ENCODE measurements at regions not wholly inside any gene's neighbourhood (a gene's known extent, or its start where the extent isn't known, plus 50 kb on each side); places are given as distances from the start of the nearest gene placed in this dataset.

DNA sequence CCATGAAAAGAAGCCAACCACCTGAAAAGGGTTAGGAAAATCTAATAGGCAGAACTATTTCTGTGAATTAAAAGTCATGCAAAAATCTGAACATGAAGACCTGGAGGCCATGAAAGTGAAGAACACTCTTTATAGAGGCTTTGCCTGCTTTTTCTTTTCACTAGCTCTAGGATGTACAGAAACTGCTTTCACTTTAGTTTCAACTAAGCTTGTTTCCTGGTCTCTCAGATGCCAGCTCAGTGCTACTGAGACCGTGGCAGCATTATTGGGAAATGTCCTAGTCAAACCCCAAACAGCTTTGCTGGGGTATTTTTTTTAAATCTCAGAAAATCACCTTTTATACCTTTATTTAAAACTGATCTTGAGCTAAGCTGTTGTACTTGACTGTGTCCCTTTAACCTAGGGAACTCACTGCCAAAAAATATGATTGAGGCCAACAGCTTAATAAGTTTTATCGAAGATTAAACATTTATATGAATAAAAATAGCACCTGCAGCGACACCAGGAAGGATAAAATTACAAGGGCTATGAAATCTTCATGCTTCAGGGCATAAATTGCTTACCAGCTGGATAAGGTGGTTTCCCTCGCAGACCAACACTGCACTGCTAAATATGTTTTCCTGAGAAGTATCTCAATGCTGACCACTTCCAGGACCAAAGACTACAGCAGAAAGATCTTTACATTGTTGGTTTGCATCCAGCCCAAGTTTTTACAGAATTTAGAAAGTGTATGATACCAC, 621.8 kb upstream of the ZFHX3 start:
- Histone ChIP-seq H3K27me3 (ENCODE audit: control insufficient read depth in 3 of 3, insufficient read depth in 3 of 3, low read length in 3 of 3) (no peaks in the 10 kb centered on the region), H3K9me3 (ENCODE audit: control insufficient read depth in 3 of 3, low read length in 3 of 3) (peaks cover 0 to 4% (median 0%) of the 10 kb centered on the region in 3 donors), H3K4me1 (ENCODE audit: control insufficient read depth in 3 of 3, insufficient read depth in 3 of 3, low read length in 3 of 3) (no peaks in the 10 kb centered on the region), H3K9ac (ENCODE audit: low read depth in 1 of 3, low read length in 3 of 3) (no peak overlapping the region), H3K27ac (ENCODE audit: low read depth, low read length) (no peak overlapping the region), H3K4me3 (ENCODE audit: low read length in 3 of 3) (no peak overlapping the region), H3K36me3 (ENCODE audit: control insufficient read depth in 3 of 3, insufficient read depth in 3 of 3, low read length in 3 of 3) (no peaks in the 10 kb centered on the region)

DNA sequence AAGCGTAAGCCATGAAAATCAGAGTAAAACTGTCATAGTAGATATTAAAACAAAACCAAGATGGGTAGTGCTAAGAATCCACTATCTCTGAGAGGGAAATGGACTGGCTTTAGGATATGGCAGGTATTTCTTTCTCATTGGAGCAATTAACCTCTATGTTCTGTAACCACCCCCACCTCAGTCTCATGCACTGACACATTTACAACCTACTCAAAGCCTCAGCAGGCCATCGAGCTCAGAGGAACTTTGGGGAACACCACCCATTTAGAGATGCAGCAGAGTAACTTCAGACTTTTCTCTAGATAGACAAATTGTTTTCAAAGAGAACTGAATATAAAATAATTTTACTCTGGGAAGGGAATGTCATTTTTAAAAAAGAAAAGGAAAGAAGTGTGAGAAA, 615.8 kb upstream of the ZFHX3 start:
- H3K27me3 ChIP-seq (ENCODE audit: control insufficient read depth in 3 of 3, insufficient read depth in 3 of 3, low read length in 3 of 3), result no peaks in the 10 kb centered on the region
- H3K4me3 ChIP-seq (ENCODE audit: low read length in 3 of 3), result no peak overlapping the region
- H3K9me3 ChIP-seq (ENCODE audit: control insufficient read depth in 3 of 3, low read length in 3 of 3), result no peaks in the 10 kb centered on the region
- no peak overlapping the region for H3K27ac ChIP-seq (ENCODE audit: low read depth, low read length)
- H3K9ac ChIP-seq (ENCODE audit: low read depth in 1 of 3, low read length in 3 of 3), result no peak overlapping the region
- no peaks in the 10 kb centered on the region for H3K36me3 ChIP-seq (ENCODE audit: control insufficient read depth in 3 of 3, insufficient read depth in 3 of 3, low read length in 3 of 3)
- no peaks in the 10 kb centered on the region for H3K4me1 ChIP-seq (ENCODE audit: control insufficient read depth in 3 of 3, insufficient read depth in 3 of 3, low read length in 3 of 3)

DNA sequence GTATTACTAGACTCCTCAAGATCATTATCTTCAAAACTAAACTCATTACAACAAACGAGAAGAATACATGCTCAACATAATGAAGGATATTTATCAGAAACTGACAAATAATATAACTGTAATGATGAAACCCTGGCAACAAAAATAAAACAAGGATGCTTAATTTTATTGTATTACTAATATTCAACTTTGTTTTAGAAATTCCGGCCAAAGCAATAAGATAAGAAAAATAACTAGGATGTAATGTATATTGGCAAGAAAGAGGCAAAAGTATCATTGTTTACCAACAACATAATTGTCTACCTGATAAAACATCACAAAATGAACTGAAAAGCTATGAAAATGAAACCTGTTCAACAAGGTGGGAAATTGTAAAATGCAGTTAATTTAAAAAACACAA, 588.3 kb upstream of the ZFHX3 start:
- Histone ChIP-seq H3K4me3 (ENCODE audit: low read length in 3 of 3) (no peak overlapping the region), H3K27me3 (ENCODE audit: control insufficient read depth in 3 of 3, insufficient read depth in 3 of 3, low read length in 3 of 3) (no peaks in the 10 kb centered on the region), H3K9me3 (ENCODE audit: control insufficient read depth in 3 of 3, low read length in 3 of 3) (no peaks in the 10 kb centered on the region), H3K36me3 (ENCODE audit: control insufficient read depth in 3 of 3, insufficient read depth in 3 of 3, low read length in 3 of 3) (no peaks in the 10 kb centered on the region), H3K9ac (ENCODE audit: low read depth in 1 of 3, low read length in 3 of 3) (no peak overlapping the region), H3K27ac (ENCODE audit: low read depth, low read length) (no peak overlapping the region), H3K4me1 (ENCODE audit: control insufficient read depth in 3 of 3, insufficient read depth in 3 of 3, low read length in 3 of 3) (no peaks in the 10 kb centered on the region)

DNA sequence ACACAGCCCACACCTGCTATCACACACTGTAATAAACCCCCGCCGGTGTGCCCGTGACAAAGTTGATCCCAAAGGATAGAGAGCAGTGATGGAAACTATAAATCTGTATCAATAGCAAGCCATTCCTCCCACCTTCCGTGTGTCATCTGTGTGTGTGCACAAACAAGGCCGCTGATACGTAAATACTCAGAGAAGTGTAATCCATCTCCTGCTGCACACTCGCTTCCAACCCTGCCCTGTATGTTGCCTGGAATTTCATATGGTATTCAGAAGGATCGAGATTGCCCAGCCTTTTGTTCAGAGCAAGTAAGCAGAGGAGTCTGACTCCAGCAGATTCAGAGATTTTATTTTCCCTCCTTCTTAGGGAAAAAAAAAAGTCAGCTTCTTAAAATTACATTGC, 581.1 kb upstream of the ZFHX3 start:
- Histone ChIP-seq H3K4me1 (ENCODE audit: control insufficient read depth in 3 of 3, insufficient read depth in 3 of 3, low read length in 3 of 3) (no peaks in the 10 kb centered on the region), H3K27me3 (ENCODE audit: control insufficient read depth in 3 of 3, insufficient read depth in 3 of 3, low read length in 3 of 3) (no peaks in the 10 kb centered on the region), H3K9me3 (ENCODE audit: control insufficient read depth in 3 of 3, low read length in 3 of 3) (no peaks in the 10 kb centered on the region), H3K9ac (ENCODE audit: low read depth in 1 of 3, low read length in 3 of 3) (no peak overlapping the region), H3K36me3 (ENCODE audit: control insufficient read depth in 3 of 3, insufficient read depth in 3 of 3, low read length in 3 of 3) (no peaks in the 10 kb centered on the region), H3K27ac (ENCODE audit: low read depth, low read length) (no peak overlapping the region), H3K4me3 (ENCODE audit: low read length in 3 of 3) (no peak overlapping the region)

DNA sequence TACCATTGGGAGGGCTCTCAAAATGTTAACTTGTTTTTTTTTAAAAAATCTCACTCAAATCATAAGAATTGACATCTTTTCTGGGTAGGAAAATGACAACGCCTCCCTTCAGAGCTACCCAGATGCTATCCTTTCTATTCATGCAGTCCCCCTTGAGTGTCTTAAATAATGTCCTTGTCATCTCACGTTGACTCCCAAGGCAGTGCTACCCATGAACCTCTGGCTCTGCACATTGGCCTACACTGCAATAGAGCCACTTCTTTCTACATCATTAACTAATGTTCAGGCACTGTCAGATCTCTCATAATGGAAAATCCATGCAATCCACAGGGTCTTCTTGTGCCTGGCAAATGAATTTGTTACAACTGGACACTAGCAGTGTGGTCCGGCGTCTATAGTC, 569.8 kb upstream of the ZFHX3 start:
- Histone ChIP-seq H3K36me3 (ENCODE audit: control insufficient read depth in 3 of 3, insufficient read depth in 3 of 3, low read length in 3 of 3) (no peaks in the 10 kb centered on the region), H3K9me3 (ENCODE audit: control insufficient read depth in 3 of 3, low read length in 3 of 3) (no peaks in the 10 kb centered on the region), H3K9ac (ENCODE audit: low read depth in 1 of 3, low read length in 3 of 3) (no peak overlapping the region), H3K27ac (ENCODE audit: low read depth, low read length) (no peak overlapping the region), H3K4me3 (ENCODE audit: low read length in 3 of 3) (no peak overlapping the region), H3K4me1 (ENCODE audit: control insufficient read depth in 3 of 3, insufficient read depth in 3 of 3, low read length in 3 of 3) (no peaks in the 10 kb centered on the region), H3K27me3 (ENCODE audit: control insufficient read depth in 3 of 3, insufficient read depth in 3 of 3, low read length in 3 of 3) (peaks cover 0 to 2% (median 2%) of the 10 kb centered on the region in 3 donors)

DNA sequence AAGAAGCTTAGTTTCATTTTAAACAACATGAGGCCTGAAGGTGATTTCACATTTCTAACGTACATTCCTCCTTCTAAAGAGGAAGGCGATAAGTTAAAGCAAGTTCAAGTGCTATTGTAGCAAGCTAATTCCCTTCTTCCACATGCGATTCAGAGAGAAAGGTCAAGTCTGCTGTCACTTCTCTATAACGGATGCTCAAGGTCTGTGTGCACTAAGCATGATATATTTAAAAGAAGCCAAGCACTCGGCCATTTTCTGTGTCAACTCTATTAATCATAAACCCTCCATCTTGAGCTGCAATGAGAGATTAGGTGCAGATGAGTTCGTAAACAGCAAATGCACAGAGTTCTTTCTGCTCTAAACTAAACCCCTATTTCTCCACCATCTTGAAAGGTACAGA, 568.8 kb upstream of the ZFHX3 start:
- Histone ChIP-seq H3K4me1 (ENCODE audit: control insufficient read depth in 3 of 3, insufficient read depth in 3 of 3, low read length in 3 of 3) (no peaks in the 10 kb centered on the region), H3K9me3 (ENCODE audit: control insufficient read depth in 3 of 3, low read length in 3 of 3) (no peaks in the 10 kb centered on the region), H3K36me3 (ENCODE audit: control insufficient read depth in 3 of 3, insufficient read depth in 3 of 3, low read length in 3 of 3) (no peaks in the 10 kb centered on the region), H3K27ac (ENCODE audit: low read depth, low read length) (no peak overlapping the region), H3K27me3 (ENCODE audit: control insufficient read depth in 3 of 3, insufficient read depth in 3 of 3, low read length in 3 of 3) (peaks cover 0 to 2% (median 2%) of the 10 kb centered on the region in 3 donors), H3K4me3 (ENCODE audit: low read length in 3 of 3) (no peak overlapping the region), H3K9ac (ENCODE audit: low read depth in 1 of 3, low read length in 3 of 3) (no peak overlapping the region)

DNA sequence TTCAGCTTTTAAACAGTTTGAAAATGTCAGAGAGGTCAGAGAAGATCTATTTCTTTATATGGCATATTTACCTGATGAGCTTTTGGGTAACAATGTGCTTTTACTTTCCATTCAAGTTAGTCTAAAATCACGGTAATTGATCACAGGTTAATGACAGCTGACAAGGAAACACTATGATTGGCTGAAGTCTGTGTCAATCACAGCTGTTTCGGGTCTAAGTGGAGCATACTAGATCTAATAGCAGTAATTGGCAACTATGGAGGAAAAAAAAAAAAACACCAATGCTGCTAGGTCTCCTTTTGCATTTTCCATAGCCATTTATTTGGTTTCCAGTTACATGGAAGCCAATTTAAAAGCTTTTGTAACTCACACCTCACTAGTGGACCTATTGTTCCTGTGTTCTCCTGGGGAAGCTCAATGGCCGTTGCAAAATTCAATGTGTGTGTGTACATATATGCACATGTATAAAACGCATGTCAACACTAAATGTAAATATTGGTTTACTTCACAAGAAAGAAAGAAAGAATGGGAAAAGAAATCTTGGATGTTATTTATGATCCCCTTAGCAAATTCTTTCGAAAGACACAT, 568.3 kb upstream of the ZFHX3 start:
- H3K36me3 ChIP-seq (ENCODE audit: control insufficient read depth in 3 of 3, insufficient read depth in 3 of 3, low read length in 3 of 3), result no peaks in the 10 kb centered on the region
- H3K4me1 ChIP-seq (ENCODE audit: control insufficient read depth in 3 of 3, insufficient read depth in 3 of 3, low read length in 3 of 3), result no peaks in the 10 kb centered on the region
- no peak overlapping the region for H3K4me3 ChIP-seq (ENCODE audit: low read length in 3 of 3)
- H3K27ac ChIP-seq (ENCODE audit: low read depth, low read length), result no peak overlapping the region
- peaks cover 0 to 2% (median 2%) of the 10 kb centered on the region in 3 donors for H3K27me3 ChIP-seq (ENCODE audit: control insufficient read depth in 3 of 3, insufficient read depth in 3 of 3, low read length in 3 of 3)
- no peak overlapping the region for H3K9ac ChIP-seq (ENCODE audit: low read depth in 1 of 3, low read length in 3 of 3)
- H3K9me3 ChIP-seq (ENCODE audit: control insufficient read depth in 3 of 3, low read length in 3 of 3), result no peaks in the 10 kb centered on the region

DNA sequence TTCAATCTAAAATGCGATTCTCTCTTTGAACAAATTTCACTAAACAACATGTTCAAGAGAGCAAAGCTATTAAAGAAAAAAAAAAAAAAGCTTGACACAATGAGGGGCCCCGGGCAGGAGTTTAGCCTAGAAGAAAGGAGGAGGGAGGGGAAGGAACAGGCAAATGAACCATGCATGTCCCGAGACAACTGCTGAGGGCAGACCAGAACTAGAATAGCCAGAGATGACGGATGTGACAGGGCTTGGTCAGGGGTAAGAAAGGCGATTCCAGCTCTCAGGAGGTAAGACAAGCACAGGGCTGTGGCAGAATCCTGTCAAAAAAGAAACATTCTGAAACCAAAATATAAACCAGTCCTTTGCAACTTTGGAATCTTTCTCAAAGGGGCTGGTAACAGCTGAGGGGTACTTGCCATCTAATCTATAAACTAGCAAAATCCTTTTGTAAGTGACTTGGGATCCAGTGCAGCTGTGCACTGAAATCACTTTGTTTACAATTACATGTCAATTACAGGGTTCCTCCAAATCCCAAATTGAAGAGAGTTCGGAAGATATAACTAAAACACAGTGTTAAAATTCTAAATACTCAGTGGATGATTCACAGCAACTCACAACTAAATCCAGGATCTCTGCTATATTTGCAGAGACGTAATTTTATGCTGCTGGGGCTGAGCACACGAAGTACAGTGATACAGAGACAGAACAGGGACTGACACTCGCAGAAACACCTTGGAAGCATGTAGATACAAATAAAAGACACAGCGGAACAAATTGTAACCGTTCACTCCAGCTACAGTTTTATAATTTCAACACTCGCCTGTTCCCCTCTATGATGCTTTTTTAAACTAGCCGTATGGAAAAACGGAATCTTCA, 567.4 kb upstream of the ZFHX3 start:
- H3K4me1 ChIP-seq (ENCODE audit: control insufficient read depth in 3 of 3, insufficient read depth in 3 of 3, low read length in 3 of 3), result no peaks in the 10 kb centered on the region
- H3K4me3 ChIP-seq (ENCODE audit: low read length in 3 of 3), result no peak overlapping the region
- no peaks in the 10 kb centered on the region for H3K36me3 ChIP-seq (ENCODE audit: control insufficient read depth in 3 of 3, insufficient read depth in 3 of 3, low read length in 3 of 3)
- H3K9me3 ChIP-seq (ENCODE audit: control insufficient read depth in 3 of 3, low read length in 3 of 3), result no peaks in the 10 kb centered on the region
- no peak overlapping the region for H3K9ac ChIP-seq (ENCODE audit: low read depth in 1 of 3, low read length in 3 of 3)
- no peak overlapping the region for H3K27ac ChIP-seq (ENCODE audit: low read depth, low read length)
- H3K27me3 ChIP-seq (ENCODE audit: control insufficient read depth in 3 of 3, insufficient read depth in 3 of 3, low read length in 3 of 3), result peaks cover 0 to 2% (median 0%) of the 10 kb centered on the region in 3 donors

DNA sequence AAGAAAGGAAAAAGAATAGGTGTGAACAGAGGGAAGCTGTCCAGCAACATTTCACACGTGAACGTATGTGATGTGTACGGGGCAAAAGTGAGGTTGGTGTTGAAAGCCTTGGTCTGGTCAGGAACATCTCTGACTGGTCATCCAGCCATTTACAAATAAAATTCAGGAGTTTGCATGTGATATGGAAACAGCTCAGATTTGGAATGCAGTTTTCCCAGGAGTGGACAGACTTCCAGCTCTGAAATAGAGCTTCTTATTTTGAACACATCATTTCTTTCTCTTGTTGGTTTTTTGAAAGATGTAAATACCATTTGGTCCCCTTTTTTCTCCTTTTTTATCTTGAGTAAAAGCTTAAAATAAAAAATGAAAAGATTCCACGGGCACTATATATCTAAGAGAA, 566.2 kb upstream of the ZFHX3 start:
- peaks cover 0 to 3% (median 3%) of the 10 kb centered on the region in 3 donors for H3K27me3 ChIP-seq (ENCODE audit: control insufficient read depth in 3 of 3, insufficient read depth in 3 of 3, low read length in 3 of 3)
- H3K36me3 ChIP-seq (ENCODE audit: control insufficient read depth in 3 of 3, insufficient read depth in 3 of 3, low read length in 3 of 3), result no peaks in the 10 kb centered on the region
- no peak overlapping the region for H3K9ac ChIP-seq (ENCODE audit: low read depth in 1 of 3, low read length in 3 of 3)
- H3K4me3 ChIP-seq (ENCODE audit: low read length in 3 of 3), result no peak overlapping the region
- no peaks in the 10 kb centered on the region for H3K4me1 ChIP-seq (ENCODE audit: control insufficient read depth in 3 of 3, insufficient read depth in 3 of 3, low read length in 3 of 3)
- H3K9me3 ChIP-seq (ENCODE audit: control insufficient read depth in 3 of 3, low read length in 3 of 3), result no peaks in the 10 kb centered on the region
- no peak overlapping the region for H3K27ac ChIP-seq (ENCODE audit: low read depth, low read length)

DNA sequence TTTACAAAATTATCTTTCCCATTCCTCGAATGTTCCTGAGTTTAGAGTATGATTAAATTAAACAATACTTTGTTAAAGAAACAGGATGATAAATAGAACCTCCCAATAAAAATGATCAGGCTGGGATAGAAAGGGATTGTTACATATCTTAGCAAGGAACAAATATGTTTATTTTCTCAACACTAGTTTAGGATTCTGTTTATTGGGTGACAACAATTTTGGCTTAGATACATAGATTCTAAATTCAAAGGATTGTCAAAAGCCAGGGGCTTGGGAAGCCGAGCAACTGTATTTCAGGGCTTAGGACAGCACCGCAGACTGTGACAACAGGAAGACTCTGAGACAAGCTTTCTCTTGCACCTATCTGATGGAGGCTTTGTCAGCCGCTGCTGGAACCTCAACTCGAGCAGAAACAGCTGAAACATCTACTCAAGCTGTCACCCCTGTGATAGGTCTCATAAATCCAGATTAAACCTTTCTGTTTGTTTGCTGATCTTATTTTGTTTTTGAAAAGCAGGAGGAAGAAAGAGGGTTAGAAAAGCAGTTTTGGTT, 562.8 kb upstream of the ZFHX3 start:
- Histone ChIP-seq H3K27ac (ENCODE audit: low read depth, low read length) (no peak overlapping the region), H3K9ac (ENCODE audit: low read depth in 1 of 3, low read length in 3 of 3) (no peak overlapping the region), H3K9me3 (ENCODE audit: control insufficient read depth in 3 of 3, low read length in 3 of 3) (no peaks in the 10 kb centered on the region), H3K27me3 (ENCODE audit: control insufficient read depth in 3 of 3, insufficient read depth in 3 of 3, low read length in 3 of 3) (peaks cover 0 to 8% (median 3%) of the 10 kb centered on the region in 3 donors), H3K4me1 (ENCODE audit: control insufficient read depth in 3 of 3, insufficient read depth in 3 of 3, low read length in 3 of 3) (no peaks in the 10 kb centered on the region), H3K36me3 (ENCODE audit: control insufficient read depth in 3 of 3, insufficient read depth in 3 of 3, low read length in 3 of 3) (no peaks in the 10 kb centered on the region), H3K4me3 (ENCODE audit: low read length in 3 of 3) (no peak overlapping the region)

All from skeletal muscle tissue (tissue), 3 donors.